CD4-positive, alpha-beta memory T cell (primary cell): ENCODE measurements at regions not wholly inside any gene's neighbourhood (a gene's known extent, or its start where the extent isn't known, plus 50 kb on each side); places are given as distances from the start of the nearest gene placed in this dataset.

Source experiments
- CTCF ChIA-PET: fragments of 350-600 bp; sonication (Branson Sonifier 250); formaldehyde crosslinking; loops from one replicate; lab custom pipeline; 2021; ENCODE audit warnings: inconsistent platforms; ENCODE audit not compliant: partially characterized antibody; lab: Charles Lee
- POLR2A ChIA-PET: fragments of 350-600 bp; sonication (Branson Sonifier 250); formaldehyde crosslinking; loops from one replicate; lab custom pipeline; 2021; ENCODE audit not compliant: partially characterized antibody; lab: Charles Lee
- DNase-seq, 5 donors: peaks; one replicate each; pipeline versions ENCODE4 v3.0.0 to v3.0.0-alpha.2; 2020 to 2022; ENCODE audit warnings: mixed read lengths in 1 of 5
- H3K27ac ChIP-seq: one replicate; pipeline ENCODE4 v1.7.0; 2013; ENCODE audit warnings: low read depth, low read length
- H3K27me3 ChIP-seq: 2 replicates; pipeline ENCODE4 v1.7.0; 2013; ENCODE audit warnings: mild to moderate bottlenecking, low read length, moderate library complexity; ENCODE audit not compliant: insufficient read depth
- H3K36me3 ChIP-seq: 2 replicates; pipeline ENCODE4 v1.7.0; 2013; ENCODE audit warnings: mild to moderate bottlenecking, low read length, moderate library complexity; ENCODE audit not compliant: insufficient read depth
- H3K4me1 ChIP-seq: 2 replicates; pipeline ENCODE4 v1.7.0; 2013; ENCODE audit warnings: mild to moderate bottlenecking, low read length, moderate library complexity; ENCODE audit not compliant: insufficient read depth
- H3K4me3 ChIP-seq, 2 donors: one replicate each; pipeline ENCODE4 v1.7.0; 2013; ENCODE audit warnings: low read length in 2 of 2, mild to moderate bottlenecking in 1 of 2
- H3K9me3 ChIP-seq, 2 donors: one replicate each; pipeline ENCODE4 v1.7.0; 2013; ENCODE audit warnings: low read length in 2 of 2, control low read depth in 1 of 2; ENCODE audit not compliant: control insufficient read depth in 1 of 2
- H3K27ac Mint-ChIP-seq, 7 donors: one replicate each; pipeline ENCODE4 v1.8.0; 2020 to 2021; ENCODE audit warnings: mixed read lengths in 7 of 7, mild to moderate bottlenecking in 6 of 7, inconsistent platforms in 3 of 7, moderate library complexity in 3 of 7
- H3K27me3 Mint-ChIP-seq, 2 donors: one replicate each; pipeline ENCODE4 v1.8.0; 2020 to 2021; ENCODE audit warnings: mixed read lengths in 2 of 2
- H3K36me3 Mint-ChIP-seq, 2 donors: one replicate each; pipeline ENCODE4 v1.8.0; 2020 to 2021; ENCODE audit warnings: mixed read lengths in 2 of 2, inconsistent platforms in 1 of 2, mild to moderate bottlenecking in 1 of 2
- H3K4me1 Mint-ChIP-seq, 4 donors: one replicate each; pipeline ENCODE4 v1.8.0; 2020 to 2021; ENCODE audit warnings: mixed read lengths in 4 of 4, mild to moderate bottlenecking in 1 of 4
- H3K4me3 Mint-ChIP-seq, 8 donors: one replicate each; pipeline ENCODE4 v1.8.0; 2020 to 2021; ENCODE audit warnings: mixed read lengths in 8 of 8, mild to moderate bottlenecking in 7 of 8, moderate library complexity in 6 of 8, inconsistent platforms in 3 of 8
- H3K9me3 Mint-ChIP-seq, 8 donors: one replicate each; pipeline ENCODE4 v1.8.0; 2020 to 2021; ENCODE audit warnings: mixed read lengths in 8 of 8, mild to moderate bottlenecking in 5 of 8, inconsistent platforms in 3 of 8, moderate library complexity in 1 of 8
- intact Hi-C: fragments of 100-400 bp; cut with micrococcal nuclease; formaldehyde crosslinking; loops from one replicate; pipeline ENCODE4 v1.15.1; 2023

DNA sequence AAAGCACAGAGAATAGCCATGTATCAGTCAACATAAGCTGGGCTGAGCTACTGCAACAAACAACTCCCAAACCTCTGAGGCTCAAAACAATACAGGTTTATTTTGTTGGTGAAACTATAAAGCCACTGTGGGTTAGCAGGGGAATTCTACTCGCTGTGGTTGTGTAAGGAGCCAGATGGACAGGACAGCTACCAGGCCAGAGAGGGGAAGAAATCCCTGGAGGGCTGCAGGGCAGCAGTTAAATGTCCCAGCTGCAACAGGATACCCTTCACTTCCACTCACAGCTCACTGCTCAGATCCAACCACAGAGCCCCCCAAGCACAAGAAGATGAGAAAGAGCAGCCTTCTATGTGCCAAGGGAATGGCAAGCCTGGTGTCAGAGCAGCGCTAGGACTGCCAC, 245.9 kb upstream of the RAB6C start:
- H3K27ac Mint-ChIP-seq = no peak overlapping the region
- no peaks in the 10 kb centered on the region for H3K36me3 ChIP-seq
- H3K27ac ChIP-seq = no peak overlapping the region
- H3K9me3 Mint-ChIP-seq = peaks cover 0 to 1% (median 0%) of the 10 kb centered on the region in 8 donors
- no peaks in the 10 kb centered on the region for H3K27me3 Mint-ChIP-seq
- H3K36me3 Mint-ChIP-seq = no peaks in the 10 kb centered on the region
- H3K9me3 ChIP-seq = no peaks in the 10 kb centered on the region
- no peaks in the 10 kb centered on the region for H3K4me1 Mint-ChIP-seq
- H3K4me1 ChIP-seq = no peaks in the 10 kb centered on the region
- no peaks in the 10 kb centered on the region for H3K27me3 ChIP-seq
- CTCF ChIA-PET = no interaction called here
- POLR2A ChIA-PET = no interaction called here
- H3K4me3 ChIP-seq = no peak overlapping the region
- DNase-seq = no peak
- no peak overlapping the region for H3K4me3 Mint-ChIP-seq
- intact Hi-C loops = no loop called here

DNA sequence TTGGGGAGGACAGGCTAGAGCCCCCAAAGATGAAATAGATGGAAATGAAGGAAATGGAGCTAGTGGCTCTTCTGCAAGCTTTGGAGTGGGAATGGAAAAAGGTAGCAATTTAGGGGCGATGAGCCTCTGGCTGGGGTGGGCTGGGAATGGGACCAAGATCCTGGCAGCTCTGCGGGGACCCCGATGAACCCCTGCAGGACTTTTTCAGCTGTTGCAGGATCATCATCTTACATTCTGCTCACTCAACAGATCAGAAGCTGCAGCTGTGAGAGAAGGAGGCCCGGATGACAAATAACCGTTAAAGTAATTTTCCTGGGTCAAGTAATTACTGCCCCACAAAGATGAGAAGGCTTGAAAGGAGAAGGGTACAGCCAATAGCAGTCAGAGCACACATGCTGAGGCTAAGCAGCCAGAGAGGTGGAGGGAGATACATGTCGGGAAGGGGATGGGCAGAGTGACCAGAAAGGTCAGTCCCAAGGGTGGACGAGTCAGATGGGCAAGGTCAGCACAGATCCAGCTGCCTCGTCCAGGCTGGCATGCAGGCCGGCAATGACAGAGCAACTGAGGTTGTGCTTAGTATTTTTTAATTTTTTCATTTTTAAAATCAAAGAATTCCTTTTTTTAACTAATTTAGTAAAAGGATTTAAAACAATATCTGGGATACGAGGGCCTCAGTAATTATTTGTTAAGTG, 245.0 kb upstream of the RAB6C start:
- no peaks in the 10 kb centered on the region for H3K27me3 ChIP-seq
- no peak overlapping the region for H3K4me3 ChIP-seq
- H3K4me3 Mint-ChIP-seq = no peak overlapping the region
- ChIA-PET POLR2A (no interaction called here), CTCF (no interaction called here)
- H3K9me3 Mint-ChIP-seq = peaks cover 0 to 1% (median 0%) of the 10 kb centered on the region in 8 donors
- H3K36me3 Mint-ChIP-seq = no peaks in the 10 kb centered on the region
- no peak overlapping the region for H3K27ac Mint-ChIP-seq
- no peaks in the 10 kb centered on the region for H3K4me1 Mint-ChIP-seq
- H3K27me3 Mint-ChIP-seq = no peaks in the 10 kb centered on the region
- DNase-seq = no peak
- intact Hi-C loops = no loop called here
- no peak overlapping the region for H3K27ac ChIP-seq
- H3K4me1 ChIP-seq = no peaks in the 10 kb centered on the region
- H3K36me3 ChIP-seq = no peaks in the 10 kb centered on the region
- H3K9me3 ChIP-seq = no peaks in the 10 kb centered on the region

GRCh38 chr2:129735576-129735975, 243.9 kb upstream of the RAB6C start:
- no peak overlapping the region for H3K4me3 ChIP-seq
- no peaks in the 10 kb centered on the region for H3K27me3 ChIP-seq
- no peak overlapping the region for H3K27ac ChIP-seq
- no peaks in the 10 kb centered on the region for H3K4me1 Mint-ChIP-seq
- no peaks in the 10 kb centered on the region for H3K4me1 ChIP-seq
- no peak overlapping the region for H3K27ac Mint-ChIP-seq
- no peaks in the 10 kb centered on the region for H3K9me3 ChIP-seq
- DNase-seq = no peak
- no peaks in the 10 kb centered on the region for H3K36me3 Mint-ChIP-seq
- CTCF ChIA-PET = no interaction called here
- intact Hi-C loops = no loop called here
- no peaks in the 10 kb centered on the region for H3K36me3 ChIP-seq
- peaks cover 0 to 1% (median 0%) of the 10 kb centered on the region in 8 donors for H3K9me3 Mint-ChIP-seq
- no peak overlapping the region for H3K4me3 Mint-ChIP-seq
- peaks cover 0 to 3% of the 10 kb centered on the region in 2 donors for H3K27me3 Mint-ChIP-seq
- POLR2A ChIA-PET = no interaction called here

DNA sequence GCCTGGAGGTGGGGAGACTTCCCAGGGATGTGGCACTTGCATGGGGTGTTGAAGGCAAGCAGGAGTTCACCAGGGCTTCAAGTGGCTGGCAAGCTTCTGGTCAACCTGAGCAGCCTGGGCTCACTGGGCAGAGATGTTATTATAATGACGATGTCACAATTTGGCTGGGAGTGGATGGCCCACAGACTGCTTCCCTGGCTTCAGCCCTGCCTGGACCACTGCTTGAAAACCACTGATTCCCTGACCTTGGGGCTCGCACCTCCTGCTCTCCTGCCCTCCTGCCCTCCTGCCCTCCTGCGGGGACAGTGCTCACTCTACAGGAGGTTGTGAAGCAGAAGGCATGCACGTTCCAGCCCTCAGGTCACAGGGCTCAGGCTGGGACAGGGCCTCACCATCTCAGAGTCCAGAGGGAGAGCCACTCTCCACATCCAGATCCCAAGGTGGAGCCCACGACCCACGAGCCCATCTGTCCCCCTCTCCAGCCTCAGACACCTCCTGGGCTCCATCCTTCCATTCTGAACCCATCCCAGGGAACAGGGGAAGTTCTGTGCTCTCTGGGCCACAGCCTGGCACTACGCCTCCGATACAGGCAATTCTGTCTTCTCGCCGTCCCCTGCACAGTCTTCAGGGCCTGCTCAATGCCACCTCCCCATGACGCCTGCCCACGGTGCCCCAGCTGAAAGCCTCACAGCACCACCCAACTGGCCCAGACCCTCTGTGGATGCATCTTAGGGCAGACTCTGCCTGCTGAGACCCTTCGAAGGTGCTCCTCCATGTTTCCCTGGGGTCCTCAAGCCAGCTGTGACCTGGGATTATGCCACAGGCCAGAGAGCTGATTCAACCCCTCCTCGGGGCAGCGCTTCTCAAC, 241.6 kb upstream of the RAB6C start:
- no peaks in the 10 kb centered on the region for H3K36me3 Mint-ChIP-seq
- no peak overlapping the region for H3K27ac ChIP-seq
- no peak for DNase-seq
- H3K27me3 ChIP-seq = no peaks in the 10 kb centered on the region
- H3K9me3 ChIP-seq = no peaks in the 10 kb centered on the region
- CTCF ChIA-PET = no interaction called here
- H3K4me3 Mint-ChIP-seq = no peak overlapping the region
- POLR2A ChIA-PET = no interaction called here
- intact Hi-C loops = no loop called here
- H3K27me3 Mint-ChIP-seq = peaks cover 0 to 3% of the 10 kb centered on the region in 2 donors
- H3K36me3 ChIP-seq = no peaks in the 10 kb centered on the region
- no peaks in the 10 kb centered on the region for H3K4me1 Mint-ChIP-seq
- no peak overlapping the region for H3K4me3 ChIP-seq
- H3K27ac Mint-ChIP-seq = no peak overlapping the region
- peaks cover 0 to 1% (median 0%) of the 10 kb centered on the region in 8 donors for H3K9me3 Mint-ChIP-seq
- H3K4me1 ChIP-seq = no peaks in the 10 kb centered on the region

- Mint-ChIP-seq H3K9me3 (peaks cover 0 to 1% (median 0%) of the 10 kb centered on the region in 8 donors), H3K27me3 (peaks cover 0 to 3% of the 10 kb centered on the region in 2 donors), H3K27ac (no peak overlapping the region), H3K36me3 (no peaks in the 10 kb centered on the region), H3K4me1 (no peaks in the 10 kb centered on the region), H3K4me3 (no peak overlapping the region)
- H3K27ac ChIP-seq = no peak overlapping the region
- ChIA-PET CTCF (interaction anchor here (1.3 kb wide), 1 partner anchor 10 kb away, joined by 5 read pairs; no protein-coding TSS in a partner anchor), POLR2A (no interaction called here)
- intact Hi-C loops = no loop called here
- H3K27me3 ChIP-seq = no peaks in the 10 kb centered on the region
- H3K4me1 ChIP-seq = no peaks in the 10 kb centered on the region
- no peaks in the 10 kb centered on the region for H3K36me3 ChIP-seq
- no peak for DNase-seq
- no peak overlapping the region for H3K4me3 ChIP-seq
- no peaks in the 10 kb centered on the region for H3K9me3 ChIP-seq
These were observed 240.7 kb upstream of the RAB6C start for GRCh38 chr2:129738799-129739198.

DNA sequence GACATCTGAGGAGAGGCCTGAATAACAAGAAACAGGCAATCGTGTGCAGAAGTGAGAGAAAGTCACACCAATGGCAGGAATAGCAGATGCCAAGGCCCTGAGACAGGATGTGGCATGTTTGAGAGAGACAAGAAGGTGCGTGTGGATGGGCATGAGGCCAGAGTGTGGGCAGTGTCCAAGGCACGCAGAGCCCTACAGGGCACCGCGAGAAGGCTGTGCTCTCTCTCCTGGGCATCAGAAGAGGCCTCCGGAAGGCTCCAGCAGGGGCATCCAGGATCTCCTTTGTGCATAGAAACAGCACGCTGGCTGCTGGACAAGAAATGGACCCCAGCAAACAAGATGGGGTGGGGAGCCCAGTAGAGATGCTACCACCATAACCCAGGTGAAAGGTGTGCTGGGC, 239.0 kb upstream of the RAB6C start:
- Histone ChIP-seq H3K27me3 (no peaks in the 10 kb centered on the region), H3K4me1 (no peaks in the 10 kb centered on the region), H3K9me3 (no peaks in the 10 kb centered on the region), H3K27ac (no peak overlapping the region), H3K4me3 (no peak overlapping the region), H3K36me3 (no peaks in the 10 kb centered on the region)
- ChIA-PET POLR2A (no interaction called here), CTCF (interaction anchor here (0.9 kb wide), 1 partner anchor 11 kb away, joined by 3 read pairs; no protein-coding TSS in a partner anchor)
- Mint-ChIP-seq H3K9me3 (peaks cover 0 to 1% (median 0%) of the 10 kb centered on the region in 8 donors), H3K4me3 (no peak overlapping the region), H3K4me1 (no peaks in the 10 kb centered on the region), H3K27me3 (peaks cover 0 to 3% of the 10 kb centered on the region in 2 donors), H3K27ac (no peak overlapping the region), H3K36me3 (no peaks in the 10 kb centered on the region)
- no peak for DNase-seq
- intact Hi-C loops = no loop called here

DNA sequence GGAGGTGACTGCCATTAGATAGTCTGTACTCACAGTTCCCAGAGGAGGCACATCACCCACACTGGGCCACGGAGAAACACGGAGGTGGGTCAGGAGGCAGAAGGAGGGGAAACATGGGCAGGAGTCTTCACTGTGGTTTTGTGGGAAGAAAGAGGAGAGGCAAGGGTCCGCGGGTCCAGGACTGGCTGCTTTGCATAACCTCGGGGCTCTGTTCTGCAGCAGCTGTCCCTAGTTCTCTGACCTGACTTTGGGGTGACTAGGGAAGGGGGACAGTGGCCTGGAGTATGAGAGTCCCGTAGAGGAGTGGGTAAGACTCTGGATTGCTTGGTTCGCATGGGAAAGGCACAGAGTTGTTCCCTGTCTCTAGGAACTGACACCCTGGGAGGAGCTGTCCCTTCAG, 238.3 kb upstream of the RAB6C start:
- Histone ChIP-seq H3K9me3 (no peaks in the 10 kb centered on the region), H3K27me3 (no peaks in the 10 kb centered on the region), H3K4me3 (no peak overlapping the region), H3K27ac (no peak overlapping the region), H3K36me3 (no peaks in the 10 kb centered on the region), H3K4me1 (no peaks in the 10 kb centered on the region)
- intact Hi-C loops = no loop called here
- Mint-ChIP-seq H3K4me3 (no peak overlapping the region), H3K27ac (no peak overlapping the region), H3K4me1 (no peaks in the 10 kb centered on the region), H3K27me3 (peaks cover 0 to 3% of the 10 kb centered on the region in 2 donors), H3K9me3 (peaks cover 0 to 1% (median 0%) of the 10 kb centered on the region in 8 donors), H3K36me3 (no peaks in the 10 kb centered on the region)
- CTCF ChIA-PET = no interaction called here
- POLR2A ChIA-PET = no interaction called here
- DNase-seq = no peak
